Neural cell (in vitro differentiated cells): ENCODE measurements at regions not wholly inside any gene's neighbourhood (a gene's known extent, or its start where the extent isn't known, plus 50 kb on each side); places are given as distances from the start of the nearest gene placed in this dataset.

Source experiments
- H2AFZ ChIP-seq: fragments of 200-600, 300-800 bp; sonication (generic), shearing (Covaris generic); 2 replicates; pipeline ENCODE4 v1.6.0; 2014; ENCODE audit warnings: low read depth, mild to moderate bottlenecking, antibody characterized with exemption, low read length, moderate library complexity
- H3F3A ChIP-seq: fragments of 200-600 bp; shearing (Covaris generic); 2 replicates; pipeline ENCODE4 v1.6.1; 2016; ENCODE audit warnings: mild to moderate bottlenecking, moderate library complexity, mixed read lengths, antibody characterized with exemption, low read length; ENCODE audit not compliant: insufficient read depth, poor library complexity, severe bottlenecking
- H3K27ac ChIP-seq: fragments of 200-600, 300-800 bp; sonication (generic), shearing (Covaris generic); 2 replicates; pipeline ENCODE4 v1.5.1; 2014; ENCODE audit warnings: mild to moderate bottlenecking, low read length, moderate library complexity
- H3K27me3 ChIP-seq: fragments of 300-800, 200-600 bp; sonication (generic), shearing (Covaris generic); 2 replicates; pipeline ENCODE4 v1.6.0; 2014; ENCODE audit warnings: mild to moderate bottlenecking, low read depth, low read length, moderate library complexity; ENCODE audit not compliant: insufficient read depth
- H3K36me3 ChIP-seq: fragments of 300-800, 200-600 bp; sonication (generic), shearing (Covaris generic); 2 replicates; pipeline ENCODE4 v1.5.1; 2014; ENCODE audit warnings: mild to moderate bottlenecking, antibody characterized with exemption, low read length, moderate library complexity; ENCODE audit not compliant: insufficient read depth
- H3K4me2 ChIP-seq: fragments of 300-800, 200-600 bp; sonication (generic), shearing (Covaris generic); 2 replicates; pipeline ENCODE4 v1.6.0; 2014; ENCODE audit warnings: mild to moderate bottlenecking, low read length
- H3K4me3 ChIP-seq: fragments of 300-800, 200-600 bp; sonication (generic), shearing (Covaris generic); 2 replicates; pipeline ENCODE4 v1.5.1; 2014; ENCODE audit warnings: mild to moderate bottlenecking, low read length, moderate library complexity
- H3K79me2 ChIP-seq: fragments of 200-600 bp; shearing (Covaris generic); replicated peaks from 2 replicates; pipeline ENCODE4 v1.6.0; 2014; ENCODE audit warnings: mild to moderate bottlenecking, low read length, moderate library complexity; ENCODE audit not compliant: insufficient read depth
- H3K9ac ChIP-seq: fragments of 300-800, 200-600 bp; sonication (generic), shearing (Covaris generic); 2 replicates; pipeline ENCODE4 v1.6.1; 2016; ENCODE audit warnings: mild to moderate bottlenecking, low read length, mixed read lengths
- H3K9me2 ChIP-seq: fragments of 200-600 bp; shearing (Covaris generic); 2 replicates; pipeline ENCODE4 v1.6.1; 2016; ENCODE audit warnings: mild to moderate bottlenecking, low read length, mixed read lengths; ENCODE audit not compliant: insufficient read depth
- H3K9me3 ChIP-seq: fragments of 200-600, 300-800 bp; sonication (generic), shearing (Covaris generic); 2 replicates; pipeline ENCODE4 v1.6.1; 2016; ENCODE audit warnings: mild to moderate bottlenecking, mixed run types, low read length, moderate library complexity, mixed read lengths
- H4K20me1 ChIP-seq: fragments of 200-600 bp; shearing (Covaris generic); 2 replicates; pipeline ENCODE4 v1.6.1; 2016; ENCODE audit warnings: mild to moderate bottlenecking, mixed run types; ENCODE audit not compliant: insufficient read depth
- EP300 ChIP-seq: fragments of 450-650 bp; conservative IDR thresholded peaks from 2 replicates; pipeline ENCODE4 v1.6.1; 2014; ENCODE audit warnings: antibody characterized with exemption, mild to moderate bottlenecking, moderate library complexity; ENCODE audit not compliant: poor library complexity, severe bottlenecking
- EZH2 ChIP-seq: fragments of 200-600, 300-800 bp; shearing (Covaris generic), sonication (generic); IDR thresholded peaks from 2 replicates; pipeline ENCODE4 v1.6.1; 2014; ENCODE audit warnings: antibody characterized with exemption, low read length, borderline replicate concordance, mild to moderate bottlenecking; ENCODE audit not compliant: insufficient read depth, poor library complexity, severe bottlenecking
- MXI1 ChIP-seq: fragments of 450-650 bp; conservative IDR thresholded peaks from 2 replicates; pipeline ENCODE4 v1.6.1; 2014; ENCODE audit warnings: antibody characterized with exemption, mild to moderate bottlenecking; ENCODE audit not compliant: poor library complexity, severe bottlenecking
- POLR2AphosphoS5 ChIP-seq: IDR thresholded peaks from 2 replicates; pipeline ENCODE4 v1.6.1; 2012
- RAD21 ChIP-seq: fragments of 450-650 bp; conservative IDR thresholded peaks from 2 replicates; pipeline ENCODE4 v1.6.1; 2014; ENCODE audit warnings: antibody characterized with exemption, mild to moderate bottlenecking, moderate library complexity
- SMC3 ChIP-seq: fragments of 450-650 bp; conservative IDR thresholded peaks from 2 replicates; pipeline ENCODE4 v1.6.1; 2014; ENCODE audit warnings: antibody characterized with exemption, mild to moderate bottlenecking, moderate library complexity; ENCODE audit not compliant: poor library complexity
- TAF1 ChIP-seq: IDR thresholded peaks from 2 replicates; pipeline ENCODE4 v1.6.1; 2012; ENCODE audit warnings: low read depth
- TF ChIP-seq, protein P1 (sequence below): fragments of 450-650 bp; IDR thresholded peaks from 2 replicates; pipeline ENCODE4 v1.5.1; 2014; ENCODE audit warnings: antibody characterized with exemption, mild to moderate bottlenecking, moderate library complexity; ENCODE audit not compliant: poor library complexity, severe bottlenecking
- TF ChIP-seq, protein P2 (sequence below): IDR thresholded peaks from 2 replicates; pipeline ENCODE4 v1.6.1; 2012; ENCODE audit warnings: borderline replicate concordance

DNA sequence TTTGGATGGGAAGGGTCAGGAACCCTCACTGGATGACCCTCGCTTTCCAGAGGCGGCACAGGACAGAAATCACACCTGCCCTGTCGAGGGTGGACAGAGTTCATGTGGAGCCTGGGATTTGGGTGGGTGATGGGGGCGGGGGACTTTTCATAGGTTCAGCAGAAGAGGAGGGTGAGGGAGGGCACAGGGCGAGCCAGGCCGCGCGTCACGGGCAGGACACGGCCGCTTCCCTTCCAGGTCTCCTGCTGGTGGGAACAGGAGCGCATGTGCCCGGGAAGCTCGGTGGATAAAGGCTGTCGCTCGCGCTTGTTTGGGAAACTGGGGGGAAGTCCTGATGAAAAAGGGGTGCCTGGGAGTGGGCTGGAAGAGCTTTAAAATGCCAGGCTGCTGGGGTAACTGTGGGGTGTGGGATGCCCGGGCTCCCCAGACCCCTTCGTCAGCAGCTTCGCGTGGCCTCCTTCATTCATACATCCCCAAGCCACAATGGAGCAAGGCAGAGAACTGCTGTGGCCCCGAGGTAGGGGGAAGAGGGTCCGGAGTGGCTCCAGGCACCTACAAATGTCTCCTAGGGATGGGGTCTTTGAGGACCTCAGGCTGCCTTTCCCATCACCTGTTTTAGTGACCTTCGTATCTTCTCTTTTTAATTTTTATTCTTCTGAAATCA, 102.2 kb downstream of the DACT2 start:
- Histone ChIP-seq H4K20me1 (no peaks in the 10 kb centered on the region), H3K27me3 (no peaks in the 10 kb centered on the region), H3K36me3 (no peaks in the 10 kb centered on the region), H3K4me3 (no peak overlapping the region), H3K9ac (no peak overlapping the region), H3F3A (no peaks in the 10 kb centered on the region), H3K4me2 (no peak overlapping the region), H2AFZ (no peak overlapping the region), H3K79me2 (no peaks in the 10 kb centered on the region), H3K9me2 (no peaks in the 10 kb centered on the region), H3K27ac (no peak overlapping the region), H3K9me3 (no peaks in the 10 kb centered on the region)
- TF ChIP-seq SMC3 (no peak), TAF1 (no peak), EP300 (no peak)

DNA sequence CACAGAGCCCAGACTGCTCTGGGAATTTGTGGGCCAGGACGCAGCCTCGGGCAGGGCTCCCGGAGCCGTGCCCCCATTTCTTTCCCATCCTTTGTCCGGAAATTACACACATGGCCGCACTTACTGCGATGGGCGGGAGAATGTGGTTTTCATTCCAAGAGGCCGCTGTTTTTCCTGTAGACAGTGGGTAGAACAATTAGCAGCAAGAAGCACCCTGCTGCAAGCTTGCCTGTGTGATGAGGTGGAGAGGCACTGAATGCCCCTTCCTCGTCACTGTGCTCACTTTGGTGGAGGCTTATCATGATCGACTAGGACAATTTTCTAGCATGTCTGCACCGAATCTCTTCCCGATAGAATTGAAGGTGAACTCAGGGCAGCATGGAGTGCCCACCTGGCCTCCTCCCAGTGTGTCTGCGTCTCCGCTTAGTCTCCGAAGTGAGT, 102.8 kb downstream of the DACT2 start:
- no peaks in the 10 kb centered on the region for H3K9me3 ChIP-seq
- no peak overlapping the region for H3K4me2 ChIP-seq
- H3K36me3 ChIP-seq: no peaks in the 10 kb centered on the region
- no peaks in the 10 kb centered on the region for H3K27me3 ChIP-seq
- no peaks in the 10 kb centered on the region for H3K9me2 ChIP-seq
- no peak overlapping the region for H2AFZ ChIP-seq
- no peak for TF ChIP-seq RAD21
- no peak for TF ChIP-seq EP300
- TF ChIP-seq, protein P1, sequence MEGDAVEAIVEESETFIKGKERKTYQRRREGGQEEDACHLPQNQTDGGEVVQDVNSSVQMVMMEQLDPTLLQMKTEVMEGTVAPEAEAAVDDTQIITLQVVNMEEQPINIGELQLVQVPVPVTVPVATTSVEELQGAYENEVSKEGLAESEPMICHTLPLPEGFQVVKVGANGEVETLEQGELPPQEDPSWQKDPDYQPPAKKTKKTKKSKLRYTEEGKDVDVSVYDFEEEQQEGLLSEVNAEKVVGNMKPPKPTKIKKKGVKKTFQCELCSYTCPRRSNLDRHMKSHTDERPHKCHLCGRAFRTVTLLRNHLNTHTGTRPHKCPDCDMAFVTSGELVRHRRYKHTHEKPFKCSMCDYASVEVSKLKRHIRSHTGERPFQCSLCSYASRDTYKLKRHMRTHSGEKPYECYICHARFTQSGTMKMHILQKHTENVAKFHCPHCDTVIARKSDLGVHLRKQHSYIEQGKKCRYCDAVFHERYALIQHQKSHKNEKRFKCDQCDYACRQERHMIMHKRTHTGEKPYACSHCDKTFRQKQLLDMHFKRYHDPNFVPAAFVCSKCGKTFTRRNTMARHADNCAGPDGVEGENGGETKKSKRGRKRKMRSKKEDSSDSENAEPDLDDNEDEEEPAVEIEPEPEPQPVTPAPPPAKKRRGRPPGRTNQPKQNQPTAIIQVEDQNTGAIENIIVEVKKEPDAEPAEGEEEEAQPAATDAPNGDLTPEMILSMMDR: no peak
- no peak for TF ChIP-seq TAF1
- TF ChIP-seq, protein P2, sequence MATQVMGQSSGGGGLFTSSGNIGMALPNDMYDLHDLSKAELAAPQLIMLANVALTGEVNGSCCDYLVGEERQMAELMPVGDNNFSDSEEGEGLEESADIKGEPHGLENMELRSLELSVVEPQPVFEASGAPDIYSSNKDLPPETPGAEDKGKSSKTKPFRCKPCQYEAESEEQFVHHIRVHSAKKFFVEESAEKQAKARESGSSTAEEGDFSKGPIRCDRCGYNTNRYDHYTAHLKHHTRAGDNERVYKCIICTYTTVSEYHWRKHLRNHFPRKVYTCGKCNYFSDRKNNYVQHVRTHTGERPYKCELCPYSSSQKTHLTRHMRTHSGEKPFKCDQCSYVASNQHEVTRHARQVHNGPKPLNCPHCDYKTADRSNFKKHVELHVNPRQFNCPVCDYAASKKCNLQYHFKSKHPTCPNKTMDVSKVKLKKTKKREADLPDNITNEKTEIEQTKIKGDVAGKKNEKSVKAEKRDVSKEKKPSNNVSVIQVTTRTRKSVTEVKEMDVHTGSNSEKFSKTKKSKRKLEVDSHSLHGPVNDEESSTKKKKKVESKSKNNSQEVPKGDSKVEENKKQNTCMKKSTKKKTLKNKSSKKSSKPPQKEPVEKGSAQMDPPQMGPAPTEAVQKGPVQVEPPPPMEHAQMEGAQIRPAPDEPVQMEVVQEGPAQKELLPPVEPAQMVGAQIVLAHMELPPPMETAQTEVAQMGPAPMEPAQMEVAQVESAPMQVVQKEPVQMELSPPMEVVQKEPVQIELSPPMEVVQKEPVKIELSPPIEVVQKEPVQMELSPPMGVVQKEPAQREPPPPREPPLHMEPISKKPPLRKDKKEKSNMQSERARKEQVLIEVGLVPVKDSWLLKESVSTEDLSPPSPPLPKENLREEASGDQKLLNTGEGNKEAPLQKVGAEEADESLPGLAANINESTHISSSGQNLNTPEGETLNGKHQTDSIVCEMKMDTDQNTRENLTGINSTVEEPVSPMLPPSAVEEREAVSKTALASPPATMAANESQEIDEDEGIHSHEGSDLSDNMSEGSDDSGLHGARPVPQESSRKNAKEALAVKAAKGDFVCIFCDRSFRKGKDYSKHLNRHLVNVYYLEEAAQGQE: no peak
- no peak for TF ChIP-seq POLR2AphosphoS5
- no peak for TF ChIP-seq SMC3
- TF ChIP-seq MXI1: no peak
- TF ChIP-seq EZH2: no peak
- H3K9ac ChIP-seq: no peak overlapping the region
- no peaks in the 10 kb centered on the region for H3F3A ChIP-seq
- no peak overlapping the region for H3K4me3 ChIP-seq
- H4K20me1 ChIP-seq: no peaks in the 10 kb centered on the region
- no peak overlapping the region for H3K27ac ChIP-seq
- no peaks in the 10 kb centered on the region for H3K79me2 ChIP-seq
